CD14-positive monocyte (primary cell): ENCODE measurements at regions not wholly inside any gene's neighbourhood (a gene's known extent, or its start where the extent isn't known, plus 50 kb on each side); places are given as distances from the start of the nearest gene placed in this dataset.

Experiments used
- DNase-seq, 3 donors: peaks; one replicate each; pipeline ENCODE4 v3.0.0-alpha.2; 2011 to 2022
- H2AFZ ChIP-seq: 2 replicates; pipeline ENCODE4 v1.6.0; 2012; ENCODE audit warnings: mild to moderate bottlenecking, low read depth, low read length, inconsistent platforms; ENCODE audit not compliant: insufficient read depth, poor library complexity, severe bottlenecking
- H3K27ac ChIP-seq, 2 donors: 1 replicate in 1 of 2; 2 replicates in 1 of 2; pipeline ENCODE4 v1.5.1; 2012 to 2013; ENCODE audit warnings: low read length in 2 of 2, control low read depth in 1 of 2, inconsistent platforms in 1 of 2, low read depth in 1 of 2, mild to moderate bottlenecking in 1 of 2
- H3K27me3 ChIP-seq, 2 donors: one replicate each; pipeline versions ENCODE4 v1.6.0 to v1.6.1; 2011 to 2013; ENCODE audit warnings: low read length in 2 of 2; ENCODE audit not compliant: control insufficient read depth in 2 of 2, insufficient read depth in 2 of 2
- H3K36me3 ChIP-seq, 2 donors: replicated peaks in 1 of 2; 1 replicate in 1 of 2; 2 replicates in 1 of 2; pipeline versions ENCODE4 v1.5.1 to v1.6.1; 2012 to 2013; ENCODE audit warnings: low read length in 2 of 2, control low read depth in 1 of 2, inconsistent platforms in 1 of 2, mild to moderate bottlenecking in 1 of 2; ENCODE audit not compliant: insufficient read depth in 2 of 2, control insufficient read depth in 1 of 2
- H3K4me1 ChIP-seq, 2 donors: 1 replicate in 1 of 2; 2 replicates in 1 of 2; pipeline versions ENCODE4 v1.5.1 to v1.6.1; 2012 to 2013; ENCODE audit warnings: low read length in 2 of 2, control low read depth in 1 of 2, inconsistent platforms in 1 of 2, mild to moderate bottlenecking in 1 of 2, moderate library complexity in 1 of 2; ENCODE audit not compliant: insufficient read depth in 2 of 2, control insufficient read depth in 1 of 2
- H3K4me2 ChIP-seq: replicated peaks from 2 replicates; pipeline ENCODE3; 2012; ENCODE audit warnings: low read length, moderate library complexity, mild to moderate bottlenecking; ENCODE audit not compliant: poor library complexity, severe bottlenecking; ENCODE audit errors: extremely low read depth
- H3K4me3 ChIP-seq, 3 experiments: fragments of 200-600 bp in 1 of 3; sonication (generic) in 1 of 3; replicated peaks in 1 of 3; 1 replicate in 2 of 3; 2 replicates in 1 of 3; pipeline ENCODE4 v1.5.1; 2011 to 2013; ENCODE audit warnings: low read length in 3 of 3, mild to moderate bottlenecking in 3 of 3, control low read depth in 2 of 3, low read depth in 2 of 3, inconsistent platforms in 1 of 3, moderate library complexity in 1 of 3
- H3K79me2 ChIP-seq: 2 replicates; pipeline ENCODE4 v1.6.0; 2012; ENCODE audit warnings: mild to moderate bottlenecking, control low read depth, inconsistent platforms, low read length, moderate library complexity; ENCODE audit not compliant: insufficient read depth
- H3K9ac ChIP-seq: 2 replicates; pipeline ENCODE4 v1.6.0; 2017; ENCODE audit warnings: low read length, mild to moderate bottlenecking; ENCODE audit not compliant: insufficient read depth, poor library complexity, severe bottlenecking
- H3K9me3 ChIP-seq, 2 donors: replicated peaks in 1 of 2; 1 replicate in 1 of 2; 2 replicates in 1 of 2; pipeline versions ENCODE4 v1.5.1 to v1.6.1; 2012 to 2013; ENCODE audit warnings: low read length in 2 of 2, control low read depth in 1 of 2; ENCODE audit not compliant: control insufficient read depth in 1 of 2, insufficient read depth in 1 of 2
- H4K20me1 ChIP-seq: 2 replicates; pipeline ENCODE4 v1.6.0; 2012; ENCODE audit warnings: mild to moderate bottlenecking, low read length, control low read depth, moderate library complexity; ENCODE audit not compliant: insufficient read depth
- H3K27ac Mint-ChIP-seq, 7 donors: one replicate each; pipeline ENCODE4 v1.8.0; 2020; ENCODE audit warnings: mild to moderate bottlenecking in 7 of 7, mixed read lengths in 7 of 7, moderate library complexity in 6 of 7, inconsistent platforms in 2 of 7
- H3K27me3 Mint-ChIP-seq, 3 donors: one replicate each; pipeline ENCODE4 v1.8.0; 2021 to 2022; ENCODE audit warnings: low read depth in 3 of 3, mild to moderate bottlenecking in 3 of 3, mixed read lengths in 3 of 3, moderate library complexity in 3 of 3, inconsistent platforms in 1 of 3
- H3K36me3 Mint-ChIP-seq, 2 donors: one replicate each; pipeline ENCODE4 v1.8.0; 2020; ENCODE audit warnings: mixed read lengths in 2 of 2, inconsistent platforms in 1 of 2, mild to moderate bottlenecking in 1 of 2
- H3K4me1 Mint-ChIP-seq: one replicate; pipeline ENCODE4 v1.8.0; 2020; ENCODE audit warnings: mild to moderate bottlenecking, mixed read lengths
- H3K4me3 Mint-ChIP-seq, 2 donors: one replicate each; pipeline ENCODE4 v1.8.0; 2020; ENCODE audit warnings: mild to moderate bottlenecking in 2 of 2, mixed read lengths in 2 of 2, moderate library complexity in 1 of 2
- H3K9me3 Mint-ChIP-seq, 7 donors: one replicate each; pipeline ENCODE4 v1.8.0; 2020 to 2022; ENCODE audit warnings: mixed read lengths in 7 of 7, mild to moderate bottlenecking in 6 of 7, moderate library complexity in 6 of 7, inconsistent platforms in 2 of 7
- WGBS: methylation state at CpG from one replicate; pipeline ENCODE4 v1.1.5; 2013; ENCODE audit warnings: missing lambda C conversion rate; ENCODE audit not compliant: insufficient coverage; 5-methylcytosine and 5-hydroxymethylcytosine counted together
- intact Hi-C, 2 donors: fragments of 100-400 bp; cut with micrococcal nuclease; formaldehyde crosslinking; loops; one replicate each; pipeline versions ENCODE4 v1.15.0 to v1.15.1; 2023
- TF ChIP-seq, protein P1 (sequence below): fragments of 200-600 bp; IDR thresholded peaks from one replicate; pipeline ENCODE4 v1.8.0; 2022; ENCODE audit warnings: antibody characterized with exemption, mild to moderate bottlenecking

DNA sequence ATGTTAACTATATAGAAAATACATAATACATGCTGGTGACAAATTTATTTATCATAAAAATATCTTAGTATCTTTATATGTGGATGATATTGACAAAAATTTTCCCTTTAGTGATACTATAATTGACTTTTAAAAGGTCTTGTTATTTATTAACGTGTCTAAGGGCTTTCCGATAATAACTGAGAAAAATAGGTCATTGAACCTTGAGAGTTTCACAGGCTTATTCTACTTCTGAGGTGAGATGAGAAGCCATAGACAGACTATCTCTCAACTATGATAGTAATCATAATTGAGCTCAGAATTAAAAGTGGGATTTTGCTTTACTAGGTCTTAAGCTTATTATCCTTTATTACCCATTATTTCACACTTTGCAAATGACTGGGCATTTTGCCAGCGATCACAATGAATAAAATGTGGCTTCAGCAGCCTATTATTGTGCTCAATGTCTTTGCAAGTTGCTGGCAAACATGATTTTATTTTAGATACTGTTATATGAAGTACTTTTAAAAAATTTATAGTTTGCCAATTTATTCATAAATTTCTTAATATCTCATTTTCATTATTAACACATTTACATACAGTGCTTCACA is 574.5 kb downstream of the ZWINT start:
- DNase-seq: no peak
- Histone ChIP-seq H3K36me3 (no peaks in the 10 kb centered on the region), H3K27ac (no peak overlapping the region), H3K4me3 (no peak overlapping the region), H3K27me3 (no peaks in the 10 kb centered on the region), H3K9ac (no peak overlapping the region), H2AFZ (no peak overlapping the region), H3K79me2 (no peaks in the 10 kb centered on the region), H3K4me1 (no peaks in the 10 kb centered on the region), H4K20me1 (no peaks in the 10 kb centered on the region), H3K9me3 (no peaks in the 10 kb centered on the region), H3K4me2 (no peak overlapping the region)
- Mint-ChIP-seq H3K27ac (no peak overlapping the region), H3K9me3 (peaks cover 0 to 6% (median 0%) of the 10 kb centered on the region in 7 donors), H3K27me3 (peaks cover 0 to 1% (median 0%) of the 10 kb centered on the region in 3 donors), H3K4me1 (no peaks in the 10 kb centered on the region), H3K36me3 (no peaks in the 10 kb centered on the region), H3K4me3 (no peak overlapping the region)
- no CpG with 5 or more reads among the region's 3 CpGs for WGBS
- intact Hi-C loops: no loop called here
- TF ChIP-seq, protein P1, sequence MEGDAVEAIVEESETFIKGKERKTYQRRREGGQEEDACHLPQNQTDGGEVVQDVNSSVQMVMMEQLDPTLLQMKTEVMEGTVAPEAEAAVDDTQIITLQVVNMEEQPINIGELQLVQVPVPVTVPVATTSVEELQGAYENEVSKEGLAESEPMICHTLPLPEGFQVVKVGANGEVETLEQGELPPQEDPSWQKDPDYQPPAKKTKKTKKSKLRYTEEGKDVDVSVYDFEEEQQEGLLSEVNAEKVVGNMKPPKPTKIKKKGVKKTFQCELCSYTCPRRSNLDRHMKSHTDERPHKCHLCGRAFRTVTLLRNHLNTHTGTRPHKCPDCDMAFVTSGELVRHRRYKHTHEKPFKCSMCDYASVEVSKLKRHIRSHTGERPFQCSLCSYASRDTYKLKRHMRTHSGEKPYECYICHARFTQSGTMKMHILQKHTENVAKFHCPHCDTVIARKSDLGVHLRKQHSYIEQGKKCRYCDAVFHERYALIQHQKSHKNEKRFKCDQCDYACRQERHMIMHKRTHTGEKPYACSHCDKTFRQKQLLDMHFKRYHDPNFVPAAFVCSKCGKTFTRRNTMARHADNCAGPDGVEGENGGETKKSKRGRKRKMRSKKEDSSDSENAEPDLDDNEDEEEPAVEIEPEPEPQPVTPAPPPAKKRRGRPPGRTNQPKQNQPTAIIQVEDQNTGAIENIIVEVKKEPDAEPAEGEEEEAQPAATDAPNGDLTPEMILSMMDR: no peak

DNA sequence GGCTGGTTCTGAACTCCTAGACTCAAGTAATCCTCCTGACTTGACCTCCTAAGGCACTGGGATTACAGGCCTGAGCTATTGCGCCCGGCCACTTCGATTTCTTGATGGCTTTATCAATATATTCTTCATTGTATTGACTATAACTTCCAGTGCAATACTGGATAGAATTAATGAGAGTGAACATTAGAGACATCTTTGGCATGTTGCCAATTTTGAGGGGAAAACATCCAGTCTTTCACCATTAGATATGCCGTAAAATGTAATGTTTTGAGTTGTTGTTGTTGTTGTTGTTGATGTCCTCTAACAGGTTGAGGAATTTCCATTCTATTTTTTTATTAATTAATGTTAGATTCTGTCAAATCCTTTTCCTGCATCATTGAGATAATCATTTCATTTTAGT is 578.9 kb downstream of the ZWINT start:
- intact Hi-C loops: no loop called here
- Histone ChIP-seq H3K4me3 (no peak overlapping the region), H3K36me3 (no peaks in the 10 kb centered on the region), H3K27me3 (no peaks in the 10 kb centered on the region), H3K9ac (no peak overlapping the region), H3K27ac (no peak overlapping the region), H3K79me2 (no peaks in the 10 kb centered on the region), H4K20me1 (no peaks in the 10 kb centered on the region), H3K4me1 (no peaks in the 10 kb centered on the region), H2AFZ (no peak overlapping the region), H3K9me3 (no peaks in the 10 kb centered on the region), H3K4me2 (no peak overlapping the region)
- TF ChIP-seq, protein P1: no peak
- Mint-ChIP-seq H3K36me3 (no peaks in the 10 kb centered on the region), H3K27me3 (no peaks in the 10 kb centered on the region), H3K27ac (no peak overlapping the region), H3K4me3 (no peak overlapping the region), H3K4me1 (no peaks in the 10 kb centered on the region), H3K9me3 (peaks cover 0 to 2% (median 0%) of the 10 kb centered on the region in 7 donors)
- no CpG with 5 or more reads among the region's 4 CpGs for WGBS
- DNase-seq: no peak
